Stimulated activated naive CD8-positive, alpha-beta T cell treated with anti-CD3 and anti-CD28 coated beads, Interleukin-15, amount 100 ng/mL, for 72 hours (primary cell): ENCODE measurements at regions not wholly inside any gene's neighbourhood (a gene's known extent, or its start where the extent isn't known, plus 50 kb on each side); places are given as distances from the start of the nearest gene placed in this dataset.

Source experiments
- ATAC-seq: fragments of 150-1000 bp; cut with Tn5 transposase; 2 replicates; pipeline ENCODE4 v1.10.0; 2021; ENCODE audit warnings: mild to moderate bottlenecking, moderate library complexity
- DNase-seq, 2 donors: peaks; one replicate each; pipeline ENCODE4 v3.0.0; 2021 to 2022
- H3K27ac Mint-ChIP-seq, 2 donors: one replicate each; pipeline ENCODE4 v1.8.0; 2022; ENCODE audit warnings: mild to moderate bottlenecking in 2 of 2, mixed read lengths in 2 of 2, moderate library complexity in 2 of 2
- H3K27me3 Mint-ChIP-seq: one replicate; pipeline ENCODE4 v1.8.0; 2022; ENCODE audit warnings: mixed read lengths
- H3K4me1 Mint-ChIP-seq: one replicate; pipeline ENCODE4 v1.8.0; 2022; ENCODE audit warnings: mild to moderate bottlenecking, mixed read lengths
- H3K4me3 Mint-ChIP-seq, 2 donors: one replicate each; pipeline ENCODE4 v1.8.0; 2022; ENCODE audit warnings: mild to moderate bottlenecking in 2 of 2, mixed read lengths in 2 of 2, moderate library complexity in 1 of 2
- H3K9me3 Mint-ChIP-seq, 2 donors: one replicate each; pipeline ENCODE4 v1.8.0; 2022; ENCODE audit warnings: mixed read lengths in 2 of 2

- H3K27me3 Mint-ChIP-seq: no peaks in the 10 kb centered on the region
- peaks cover 0 to 8% of the 10 kb centered on the region in 2 donors for H3K9me3 Mint-ChIP-seq
- no peaks in the 10 kb centered on the region for H3K4me1 Mint-ChIP-seq
- H3K27ac Mint-ChIP-seq: no peak overlapping the region
- no peak overlapping the region for H3K4me3 Mint-ChIP-seq
- no peak for DNase-seq
- ATAC-seq: no peak
Measured at GRCh38 chr2:140014204-140014546, 1234.0 kb upstream of the NXPH2 start.

GRCh38 chr2:140013545-140014203 is 1233.5 kb upstream of the NXPH2 start:
- no peak overlapping the region for H3K27ac Mint-ChIP-seq
- H3K4me3 Mint-ChIP-seq: no peak overlapping the region
- H3K4me1 Mint-ChIP-seq: no peaks in the 10 kb centered on the region
- H3K9me3 Mint-ChIP-seq: peaks cover 0 to 8% of the 10 kb centered on the region in 2 donors
- ATAC-seq (no peak), DNase-seq (no peak)
- H3K27me3 Mint-ChIP-seq: no peaks in the 10 kb centered on the region

GRCh38 chr2:140011287-140011686 is 1231.1 kb upstream of the NXPH2 start:
- ATAC-seq: no peak
- no peak overlapping the region for H3K27ac Mint-ChIP-seq

GRCh38 chr2:140002110-140002509 is 1221.9 kb upstream of the NXPH2 start:
- H3K27ac Mint-ChIP-seq: no peak overlapping the region
- no peaks in the 10 kb centered on the region for H3K4me1 Mint-ChIP-seq
- ATAC-seq: no peak
- DNase-seq: no peak
- no peaks in the 10 kb centered on the region for H3K27me3 Mint-ChIP-seq
- peaks cover 8 to 12% of the 10 kb centered on the region in 2 donors for H3K9me3 Mint-ChIP-seq
- H3K4me3 Mint-ChIP-seq: no peak overlapping the region

More at GRCh38 chr2:140011287-140011686, 1231.1 kb upstream of the NXPH2 start:
- H3K4me3 Mint-ChIP-seq: no peak overlapping the region
- H3K9me3 Mint-ChIP-seq: peaks cover 7 to 8% of the 10 kb centered on the region in 2 donors
- no peak for DNase-seq
- no peaks in the 10 kb centered on the region for H3K27me3 Mint-ChIP-seq
- H3K4me1 Mint-ChIP-seq: no peaks in the 10 kb centered on the region

GRCh38 chr2:139992711-139993345 is 1212.6 kb upstream of the NXPH2 start:
- peaks cover 13 to 30% of the 10 kb centered on the region in 2 donors for H3K9me3 Mint-ChIP-seq
- DNase-seq (no peak), ATAC-seq (no peak)
- no peak overlapping the region for H3K4me3 Mint-ChIP-seq
- no peak overlapping the region for H3K27ac Mint-ChIP-seq
- no peaks in the 10 kb centered on the region for H3K27me3 Mint-ChIP-seq
- no peaks in the 10 kb centered on the region for H3K4me1 Mint-ChIP-seq

GRCh38 chr2:139992078-139992477 is 1211.9 kb upstream of the NXPH2 start:
- H3K4me3 Mint-ChIP-seq: no peak overlapping the region
- peaks cover 20 to 37% of the 10 kb centered on the region in 2 donors for H3K9me3 Mint-ChIP-seq
- H3K27me3 Mint-ChIP-seq: no peaks in the 10 kb centered on the region
- DNase-seq (no peak), ATAC-seq (no peak)
- H3K4me1 Mint-ChIP-seq: no peaks in the 10 kb centered on the region
- H3K27ac Mint-ChIP-seq: no peak overlapping the region

GRCh38 chr2:139990646-139991335 is 1210.6 kb upstream of the NXPH2 start:
- no peak overlapping the region for H3K4me3 Mint-ChIP-seq
- peaks cover 11 to 45% of the 10 kb centered on the region in 2 donors for H3K9me3 Mint-ChIP-seq
- H3K27me3 Mint-ChIP-seq: no peaks in the 10 kb centered on the region
- no peak overlapping the region for H3K27ac Mint-ChIP-seq
- DNase-seq: no peak
- no peak for ATAC-seq
- H3K4me1 Mint-ChIP-seq: no peaks in the 10 kb centered on the region

GRCh38 chr2:139969323-139969722 is 1189.1 kb upstream of the NXPH2 start:
- Mint-ChIP-seq H3K27ac (no peak overlapping the region), H3K4me1 (no peaks in the 10 kb centered on the region), H3K9me3 (peaks cover 29 to 32% of the 10 kb centered on the region in 2 donors), H3K4me3 (no peak overlapping the region), H3K27me3 (no peaks in the 10 kb centered on the region)
- no peak for DNase-seq
- no peak for ATAC-seq

- no peak overlapping the region for H3K27ac Mint-ChIP-seq
- H3K4me1 Mint-ChIP-seq: no peaks in the 10 kb centered on the region
- DNase-seq (no peak), ATAC-seq (no peak)
- H3K9me3 Mint-ChIP-seq: peaks cover 27 to 31% of the 10 kb centered on the region in 2 donors
- no peaks in the 10 kb centered on the region for H3K27me3 Mint-ChIP-seq
- H3K4me3 Mint-ChIP-seq: no peak overlapping the region
Measured at GRCh38 chr2:139968588-139968987, 1188.4 kb upstream of the NXPH2 start.

GRCh38 chr2:139967665-139968064 is 1187.5 kb upstream of the NXPH2 start:
- H3K4me1 Mint-ChIP-seq: no peaks in the 10 kb centered on the region
- no peak overlapping the region for H3K27ac Mint-ChIP-seq
- no peak for DNase-seq
- no peak for ATAC-seq
- no peaks in the 10 kb centered on the region for H3K27me3 Mint-ChIP-seq
- H3K4me3 Mint-ChIP-seq: no peak overlapping the region
- H3K9me3 Mint-ChIP-seq: peaks cover 22% of the 10 kb centered on the region in 2 donors

- ATAC-seq: no peak
- Mint-ChIP-seq H3K27ac (no peak overlapping the region), H3K9me3 (peaks cover 17 to 19% of the 10 kb centered on the region in 2 donors), H3K27me3 (no peaks in the 10 kb centered on the region), H3K4me3 (no peak overlapping the region), H3K4me1 (no peaks in the 10 kb centered on the region)
- DNase-seq: no peak
Measured at GRCh38 chr2:139964721-139965440, 1184.7 kb upstream of the NXPH2 start.

- Mint-ChIP-seq H3K27ac (no peak overlapping the region), H3K4me3 (no peak overlapping the region), H3K27me3 (no peaks in the 10 kb centered on the region), H3K9me3 (peaks cover 17 to 19% of the 10 kb centered on the region in 2 donors), H3K4me1 (no peaks in the 10 kb centered on the region)
- ATAC-seq: no peak
- no peak for DNase-seq
Measured at GRCh38 chr2:139963863-139964355, 1183.7 kb upstream of the NXPH2 start.

GRCh38 chr2:139949242-139949972 is 1169.2 kb upstream of the NXPH2 start:
- H3K27ac Mint-ChIP-seq: no peak overlapping the region
- no peak for DNase-seq
- H3K4me3 Mint-ChIP-seq: no peak overlapping the region
- no peaks in the 10 kb centered on the region for H3K4me1 Mint-ChIP-seq
- no peak for ATAC-seq
- H3K9me3 Mint-ChIP-seq: peaks cover 10 to 14% of the 10 kb centered on the region in 2 donors
- no peaks in the 10 kb centered on the region for H3K27me3 Mint-ChIP-seq

- H3K27ac Mint-ChIP-seq: no peak overlapping the region
- no peak for DNase-seq
- H3K9me3 Mint-ChIP-seq: peaks cover 14 to 20% of the 10 kb centered on the region in 2 donors
- ATAC-seq: no peak
- H3K27me3 Mint-ChIP-seq: no peaks in the 10 kb centered on the region
- no peaks in the 10 kb centered on the region for H3K4me1 Mint-ChIP-seq
- H3K4me3 Mint-ChIP-seq: no peak overlapping the region
Measured at GRCh38 chr2:139946690-139947089, 1166.5 kb upstream of the NXPH2 start.

GRCh38 chr2:139940686-139941085 is 1160.5 kb upstream of the NXPH2 start:
- H3K27ac Mint-ChIP-seq: no peak overlapping the region
- no peak for DNase-seq
- no peaks in the 10 kb centered on the region for H3K27me3 Mint-ChIP-seq
- no peak overlapping the region for H3K4me3 Mint-ChIP-seq
- H3K9me3 Mint-ChIP-seq: peaks cover 13 to 23% of the 10 kb centered on the region in 2 donors
- H3K4me1 Mint-ChIP-seq: no peaks in the 10 kb centered on the region
- ATAC-seq: no peak
